CD4-positive, alpha-beta T cell treated with Interleukin-2 at 100 ng/mL for 4 hours (primary cell): ENCODE measurements at regions not wholly inside any gene's neighbourhood (a gene's known extent, or its start where the extent isn't known, plus 50 kb on each side); places are given as distances from the start of the nearest gene placed in this dataset.

Experiments used
- DNase-seq: peaks from one replicate; pipeline ENCODE4 v3.0.0-alpha.2; 2020; ENCODE audit warnings: low spot score

GRCh38 chr12:45669792-45670191 lies 59.7 kb upstream of the ARID2 start:
- DNase-seq, result no peak

GRCh38 chr12:45670346-45671065 lies 59.0 kb upstream of the ARID2 start:
- peak; percentile 70 for DNase-seq

GRCh38 chr12:45671254-45671653 lies 58.3 kb upstream of the ARID2 start:
- DNase-seq, result no peak

- DNase-seq, result no peak
Observed at GRCh38 chr12:45674181-45674977, 55.1 kb upstream of the ARID2 start.

- no peak for DNase-seq
Observed at GRCh38 chr12:45675534-45675933, 54.0 kb upstream of the ARID2 start.
